Activated T-helper 1 cell treated with anti-CD3 and anti-CD28 coated beads, Interleukin-2, amount 50 U/mL, for 16 hours (primary cell): ENCODE measurements at regions not wholly inside any gene's neighbourhood (a gene's known extent, or its start where the extent isn't known, plus 50 kb on each side); places are given as distances from the start of the nearest gene placed in this dataset.

ENCODE experiments used
- DNase-seq, 2 donors: peaks; one replicate each; pipeline ENCODE4 v3.0.0-alpha.2; 2020; ENCODE audit warnings: low read depth in 1 of 2, low spot score in 1 of 2

DNA sequence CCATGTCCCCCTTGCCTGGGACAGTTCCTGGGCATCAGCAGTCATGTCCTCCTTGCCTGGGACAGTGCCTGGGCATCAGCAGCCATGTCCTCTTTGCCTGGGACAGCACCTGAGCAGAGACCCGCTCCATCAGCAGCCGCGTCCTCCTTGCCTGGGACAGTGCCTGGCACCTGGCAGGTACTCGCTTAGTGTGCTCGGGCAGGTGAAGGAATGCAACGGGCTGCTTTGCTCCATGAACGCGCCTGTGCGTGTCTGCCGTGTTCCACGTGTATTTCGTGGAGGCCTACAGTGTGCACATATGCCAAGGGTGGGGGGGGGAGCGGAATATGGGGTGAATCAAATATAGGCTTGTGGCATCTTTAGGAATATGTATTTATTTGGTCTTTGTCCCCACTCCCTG is 1490.7 kb downstream of the TBC1D22A start:
- DNase-seq = no peak

DNA sequence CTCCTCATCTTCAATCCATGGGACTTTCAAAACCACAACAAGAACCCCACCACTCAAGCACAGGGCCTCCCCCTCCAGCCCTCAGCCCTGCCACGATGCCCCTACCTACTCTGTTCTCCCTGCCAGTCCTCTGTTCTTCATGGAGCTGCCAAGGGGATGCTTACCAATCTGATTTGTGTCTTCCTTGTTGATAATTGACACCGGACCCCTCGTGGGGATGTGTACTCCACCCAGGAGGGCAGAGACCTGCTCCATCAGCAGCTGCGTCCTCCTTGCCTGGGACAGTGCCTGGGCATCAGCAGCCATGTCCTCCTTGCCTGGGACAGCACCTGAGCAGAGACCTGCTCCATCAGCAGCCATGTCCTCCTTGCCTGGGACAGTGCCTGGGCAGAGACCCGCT is 1489.2 kb downstream of the TBC1D22A start:
- no peak for DNase-seq

DNA sequence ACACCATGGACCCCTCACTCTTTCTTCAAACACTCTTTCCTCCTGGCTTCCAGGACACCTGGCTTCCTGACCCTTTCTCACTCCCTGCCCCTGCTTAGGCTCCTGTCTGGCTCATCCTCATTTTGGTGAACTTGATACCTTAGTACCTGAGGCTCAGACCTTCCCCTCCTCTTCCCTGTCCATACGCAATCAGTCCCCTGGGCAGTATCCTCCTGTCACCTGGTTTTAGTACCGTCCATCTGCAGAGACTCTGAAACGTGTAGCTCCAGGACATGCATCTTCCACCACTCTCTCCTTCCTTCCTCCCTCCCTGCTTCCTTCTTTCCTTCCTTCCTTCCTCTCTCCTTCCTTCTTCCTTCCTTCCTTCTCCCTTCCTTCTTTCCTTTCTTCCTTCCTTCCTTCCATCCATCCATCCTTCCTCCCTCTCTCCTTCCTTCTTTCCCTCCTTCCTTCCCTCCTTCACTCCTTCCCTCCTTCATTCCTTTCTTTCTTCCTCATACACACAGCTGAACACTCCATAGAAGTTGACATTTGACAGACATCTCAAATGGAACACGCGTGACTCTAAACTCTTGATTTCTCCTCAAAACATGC is 1488.6 kb downstream of the TBC1D22A start:
- no peak for DNase-seq

DNA sequence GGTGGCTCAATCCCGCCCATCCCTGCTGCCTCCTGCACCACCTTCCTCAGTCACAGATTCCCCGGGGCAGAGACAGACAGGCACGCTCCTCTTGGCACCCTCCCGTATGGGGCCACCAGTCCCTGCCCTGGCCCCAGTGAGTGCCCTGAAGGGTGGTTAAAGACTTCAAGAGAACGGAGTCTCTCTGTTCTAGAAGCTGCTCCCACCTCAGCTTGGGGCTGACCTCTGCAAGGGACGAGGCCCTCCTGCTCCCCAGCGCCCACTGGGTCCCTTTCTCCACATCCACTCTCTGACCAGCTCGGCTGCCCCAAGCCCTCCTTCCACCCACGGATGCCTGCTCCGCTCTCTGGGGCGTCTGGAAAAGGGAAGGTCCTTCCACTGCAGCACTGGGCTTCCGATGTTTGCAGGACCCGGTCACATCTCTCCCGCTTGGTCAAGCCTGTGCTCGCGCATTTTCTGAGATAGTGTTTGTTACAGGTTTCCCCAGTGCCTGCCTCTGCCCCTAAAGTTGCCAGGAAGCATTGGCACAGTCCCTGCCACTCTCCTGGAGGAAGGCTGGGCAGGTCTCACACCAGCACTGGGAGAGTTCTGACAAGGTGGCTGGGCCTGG is 1487.9 kb downstream of the TBC1D22A start:
- no peak for DNase-seq

DNA sequence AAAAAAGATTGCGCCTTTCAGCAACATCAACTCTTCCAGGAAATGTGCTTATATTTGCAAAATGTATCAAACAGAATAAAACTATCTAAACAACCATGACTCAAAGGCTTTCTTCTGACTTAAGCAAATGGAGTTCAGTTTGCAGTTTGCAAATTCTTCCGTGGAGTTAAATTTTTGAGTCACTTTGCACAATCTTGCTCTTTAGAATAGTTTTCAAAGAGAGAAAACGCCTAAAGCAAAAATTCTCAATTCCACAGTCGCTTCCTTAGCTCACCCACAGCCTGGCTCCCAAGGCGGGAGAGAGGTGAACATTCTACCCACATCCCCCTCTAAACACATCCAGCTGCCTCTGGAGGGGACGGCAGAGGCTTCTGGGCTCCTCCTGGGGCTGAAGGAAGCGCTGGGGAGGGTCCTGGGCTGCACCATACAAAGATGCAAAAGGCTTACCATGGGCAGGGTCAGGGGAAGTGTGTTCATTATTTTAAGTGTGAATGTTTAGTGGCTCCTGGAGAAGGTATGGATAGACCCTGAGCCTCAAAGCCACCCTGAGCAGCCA is 1487.3 kb downstream of the TBC1D22A start:
- DNase-seq = no peak

DNA sequence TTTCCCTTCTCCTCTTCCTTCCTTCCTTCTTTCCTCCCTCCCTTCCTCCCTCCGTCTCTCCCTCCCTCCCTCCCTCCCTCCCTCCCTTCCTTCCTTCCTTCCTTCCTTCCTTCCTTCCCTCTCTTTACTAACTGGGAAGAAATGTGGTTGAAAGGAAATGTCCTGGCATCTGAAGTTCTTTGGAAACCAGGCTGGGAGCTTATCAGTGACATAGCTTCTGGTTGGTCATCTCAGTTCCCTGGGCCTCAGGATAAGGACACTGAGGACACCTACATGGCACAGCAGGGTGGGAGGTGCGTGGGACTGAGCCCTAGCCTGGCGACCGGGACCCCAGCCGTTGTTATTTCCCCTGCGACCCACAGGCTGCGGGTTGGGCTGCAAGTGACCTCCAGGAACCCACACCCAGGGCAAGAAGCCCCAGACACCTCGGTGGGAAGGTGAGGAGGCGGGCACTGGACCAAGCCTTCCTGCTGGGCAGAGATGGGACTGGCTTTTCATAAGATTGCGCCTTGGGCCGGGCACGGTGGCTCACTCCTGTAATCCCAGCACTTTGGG is 1486.5 kb downstream of the TBC1D22A start:
- DNase-seq = no peak

DNA sequence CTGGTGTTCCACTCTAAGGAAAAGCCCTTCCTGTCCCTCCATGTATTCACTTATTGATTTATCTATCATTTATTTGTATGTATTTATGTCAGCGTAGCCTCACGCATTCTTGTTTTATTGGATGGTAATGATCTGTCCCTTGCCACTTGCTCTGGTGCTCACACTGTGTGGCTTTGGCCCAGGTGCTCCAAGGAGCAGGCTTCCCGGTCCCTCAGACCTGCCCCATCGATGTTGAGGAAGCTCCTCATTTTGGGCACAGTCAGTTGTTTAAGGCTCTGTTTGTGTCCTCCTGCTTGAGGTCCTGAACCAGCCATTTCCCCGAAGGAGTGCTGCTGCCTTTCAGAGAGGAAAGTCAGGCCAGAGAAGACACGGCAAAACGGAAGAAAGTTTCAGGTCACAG is 1485.4 kb downstream of the TBC1D22A start:
- DNase-seq = no peak

DNA sequence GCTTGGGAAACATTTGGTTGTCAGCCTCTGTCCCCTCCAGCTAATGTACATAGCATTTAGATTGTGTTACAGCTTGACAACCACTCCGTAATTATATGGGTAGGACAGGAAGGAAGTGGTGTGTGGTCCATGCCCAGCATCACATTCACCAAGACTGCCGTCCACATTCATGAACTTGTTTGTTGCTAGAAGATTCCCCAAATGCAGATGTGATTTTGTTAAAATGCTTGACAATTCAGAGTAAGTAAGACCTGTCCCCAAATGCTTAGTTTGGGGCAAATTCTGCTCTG is 1482.7 kb downstream of the TBC1D22A start:
- DNase-seq = no peak

DNA sequence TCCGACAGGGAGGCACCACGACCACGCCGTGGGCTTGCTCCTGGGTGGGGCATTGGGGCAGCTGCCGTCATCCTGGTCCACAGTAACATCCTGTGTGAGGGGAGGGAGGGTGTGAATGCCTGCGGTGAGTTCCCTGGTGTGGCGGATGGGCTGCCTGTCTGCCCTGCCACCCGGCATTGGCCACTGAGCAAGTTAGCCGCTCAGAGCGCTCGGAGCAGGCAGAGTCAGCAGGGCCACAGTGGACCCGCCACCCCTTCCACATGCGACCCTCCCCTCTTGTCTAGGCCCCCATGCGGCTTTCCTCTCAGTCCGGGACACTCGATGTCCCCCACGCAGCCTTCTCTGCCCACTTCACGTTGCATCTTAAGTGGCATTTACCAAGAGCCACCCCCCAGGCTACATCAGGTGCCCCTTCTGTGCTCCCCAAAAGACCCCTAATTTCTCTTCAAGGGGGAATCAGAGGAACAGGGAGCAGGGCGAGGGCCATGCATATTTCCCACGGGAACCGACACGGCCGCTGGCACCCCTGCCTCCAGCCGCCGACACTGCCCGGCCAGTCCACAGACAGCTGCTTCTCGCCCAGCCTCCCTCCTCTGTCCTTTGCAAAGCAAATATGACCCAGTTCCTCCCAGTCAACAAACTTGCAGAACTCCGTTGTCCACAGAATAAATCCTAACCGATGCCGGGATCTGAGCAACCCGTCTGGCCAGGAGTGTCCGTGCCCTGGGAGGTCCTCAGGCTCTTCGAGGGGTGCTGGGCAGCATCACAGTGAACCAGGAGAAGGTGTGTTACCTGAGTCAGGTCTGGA is 1482.1 kb downstream of the TBC1D22A start:
- DNase-seq = no peak

DNA sequence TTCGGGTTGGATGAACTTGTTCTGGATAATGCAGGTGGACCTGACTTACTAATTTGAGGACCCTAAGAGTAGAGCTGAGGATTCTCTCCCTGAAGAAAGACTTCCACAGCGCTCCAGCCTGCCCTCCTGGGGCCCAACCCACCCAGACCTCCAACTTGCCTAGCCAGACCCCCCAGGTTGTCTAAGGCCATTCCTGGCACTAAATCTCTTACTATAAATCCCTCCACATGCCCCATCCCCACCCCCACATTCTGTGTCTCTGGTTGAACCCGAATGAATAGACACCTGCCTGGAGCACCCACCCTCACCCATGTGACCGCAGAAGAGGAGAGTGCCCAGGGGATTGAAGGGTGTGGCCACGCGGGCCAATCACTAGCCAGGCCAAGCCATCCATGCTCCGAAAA is 1480.0 kb downstream of the TBC1D22A start:
- DNase-seq = no peak

DNA sequence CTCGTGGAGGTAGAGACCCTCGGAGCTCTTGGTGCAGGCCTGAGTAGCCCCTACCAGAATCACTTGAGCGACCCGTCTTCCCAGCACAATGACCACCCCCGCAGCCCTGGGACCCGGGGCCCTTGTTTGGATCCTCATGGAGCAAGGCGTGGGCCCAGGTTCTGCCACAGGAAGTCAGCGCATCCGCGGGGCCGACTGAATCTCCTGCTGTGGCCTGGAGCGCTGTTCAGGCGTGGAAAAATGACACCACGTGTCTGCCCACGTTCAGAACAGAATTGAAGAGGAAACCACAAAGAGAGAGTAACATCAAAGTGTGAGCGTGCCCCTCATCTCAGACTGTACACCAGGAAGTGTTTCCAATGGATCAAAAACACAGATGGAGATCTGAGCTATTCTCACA is 1479.2 kb downstream of the TBC1D22A start:
- DNase-seq = no peak

DNA sequence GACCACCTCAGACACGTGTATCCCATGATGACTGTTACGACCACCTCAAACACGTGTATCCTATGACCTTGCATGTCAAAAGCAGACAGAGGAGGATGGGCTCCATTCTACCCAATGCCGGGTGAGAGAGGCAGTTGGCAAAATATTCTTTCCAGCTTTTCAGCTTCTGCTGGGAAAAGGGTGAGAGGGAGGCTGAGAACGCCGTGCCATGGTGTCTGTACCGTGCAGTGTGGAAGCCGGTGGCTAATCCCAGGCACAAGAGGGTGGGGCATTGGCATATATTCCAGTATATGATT is 1478.4 kb downstream of the TBC1D22A start:
- DNase-seq = no peak

DNA sequence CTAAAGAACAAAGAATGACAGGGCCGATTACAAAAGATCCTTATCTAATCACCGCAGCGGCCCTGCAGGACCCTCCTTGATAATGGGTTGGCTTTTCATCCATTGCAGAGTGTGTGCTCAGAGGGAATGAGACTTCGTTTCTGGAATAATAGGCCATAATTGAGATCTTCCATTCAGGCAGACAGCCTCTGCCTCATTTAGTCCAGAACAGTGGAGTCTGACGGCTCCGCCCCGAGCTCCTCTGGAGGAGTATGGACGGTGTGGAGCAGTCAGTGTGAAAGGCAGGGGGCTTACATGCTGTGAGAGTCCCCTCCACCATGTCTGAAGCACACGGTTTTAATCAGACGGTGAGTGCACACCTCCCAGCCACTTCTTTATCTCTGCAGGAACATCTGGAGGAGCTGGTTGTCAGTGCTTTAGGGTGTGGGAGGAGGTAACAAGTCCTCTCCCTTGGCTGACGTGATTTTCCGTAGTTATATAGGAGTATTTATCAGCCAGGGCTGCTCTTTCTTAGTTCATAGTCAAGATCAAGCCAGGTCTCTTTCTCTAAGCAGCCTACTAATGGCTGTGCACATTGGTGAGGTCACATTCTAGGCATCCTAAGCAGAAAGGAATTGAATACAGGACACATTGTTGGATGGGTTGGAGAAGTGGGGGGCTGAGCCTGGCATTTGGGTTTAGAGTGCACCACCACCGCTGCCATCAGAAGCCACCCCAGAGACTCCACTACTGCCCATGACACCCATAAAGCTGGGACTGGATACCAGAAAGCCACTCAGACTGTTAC is 1477.9 kb downstream of the TBC1D22A start:
- DNase-seq = no peak

DNA sequence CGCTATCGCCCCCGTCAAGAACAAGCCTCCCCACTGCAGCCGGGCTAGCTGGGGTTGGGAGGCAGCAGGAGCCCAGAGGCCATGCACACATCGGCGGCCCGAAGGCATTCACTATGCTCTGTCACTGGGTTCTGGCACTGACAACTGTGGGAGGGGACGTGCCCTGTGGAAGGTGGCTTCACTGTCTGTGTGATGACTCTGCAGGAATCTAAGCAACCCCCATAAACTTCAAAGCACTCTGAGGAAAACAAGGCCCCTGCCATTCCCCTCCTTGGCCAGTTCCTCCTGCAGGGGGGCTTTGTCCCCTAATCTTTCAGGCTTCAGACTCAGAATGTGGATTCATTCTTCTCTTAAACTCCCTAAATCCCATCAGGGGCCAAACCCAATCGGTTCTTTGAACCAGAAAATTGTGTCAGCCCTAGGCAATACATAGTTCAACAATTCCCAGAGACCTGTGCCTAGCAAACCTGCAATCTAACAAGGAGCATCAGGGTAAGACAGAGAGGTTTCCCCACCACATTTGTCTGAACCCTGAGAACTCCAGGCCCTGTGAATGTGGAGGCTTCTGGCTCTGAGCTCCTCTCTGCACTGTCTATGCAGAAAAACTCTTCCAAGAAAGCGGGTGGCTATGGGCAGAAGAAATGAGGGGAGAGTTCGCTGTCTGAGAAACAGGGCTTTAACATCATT is 1477.2 kb downstream of the TBC1D22A start:
- DNase-seq = no peak

DNA sequence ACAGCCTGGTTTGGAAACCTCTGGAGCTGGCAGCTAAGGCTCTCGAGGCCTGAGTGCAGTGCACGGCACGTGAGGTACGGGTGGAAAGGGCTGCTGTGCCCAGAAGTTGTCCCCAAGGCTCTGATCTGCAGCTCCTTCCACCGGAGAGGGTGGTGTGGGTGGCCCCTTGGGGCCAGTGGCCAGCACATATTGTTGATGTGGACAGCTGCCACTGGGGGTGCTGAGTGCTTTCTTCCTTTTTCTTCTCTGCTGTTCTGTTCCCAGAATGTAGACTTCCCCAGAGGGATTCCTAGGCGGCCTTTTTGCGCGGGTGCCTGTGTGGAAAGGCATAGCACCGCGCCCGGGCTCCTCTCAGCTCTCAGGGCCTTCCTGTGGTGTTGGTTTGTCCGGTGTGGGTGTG is 1476.5 kb downstream of the TBC1D22A start:
- no peak for DNase-seq

DNA sequence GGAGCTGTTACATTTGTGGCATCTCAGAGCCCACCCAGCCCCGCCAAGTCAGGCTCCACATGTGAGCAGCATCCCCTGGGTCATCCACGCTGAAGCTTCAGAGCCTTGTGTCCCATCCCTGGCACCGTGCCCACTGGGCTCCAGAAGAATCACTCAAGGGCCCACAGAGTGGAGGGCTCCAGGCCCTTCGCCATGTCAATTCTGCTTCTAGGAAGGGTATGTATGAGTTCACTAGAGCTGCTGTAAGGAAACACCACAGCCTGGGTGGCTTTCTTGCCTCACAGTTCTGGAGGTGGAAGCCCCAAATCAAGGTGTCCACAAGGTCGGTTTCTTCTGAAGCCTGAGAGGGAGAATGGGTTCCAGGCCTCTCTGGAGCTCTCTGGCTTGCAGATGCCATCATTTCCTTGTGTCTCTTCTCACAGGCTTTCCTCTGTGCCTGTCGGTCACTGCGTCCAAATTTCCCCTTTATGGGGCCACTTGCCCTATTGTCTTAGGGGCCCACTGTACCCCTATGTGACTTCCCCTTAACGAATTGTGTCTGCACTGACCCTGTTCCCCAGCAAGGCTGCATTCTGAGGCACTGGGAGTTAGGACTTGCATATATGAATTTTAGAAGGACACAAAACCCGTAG is 1476.0 kb downstream of the TBC1D22A start:
- no peak for DNase-seq

DNA sequence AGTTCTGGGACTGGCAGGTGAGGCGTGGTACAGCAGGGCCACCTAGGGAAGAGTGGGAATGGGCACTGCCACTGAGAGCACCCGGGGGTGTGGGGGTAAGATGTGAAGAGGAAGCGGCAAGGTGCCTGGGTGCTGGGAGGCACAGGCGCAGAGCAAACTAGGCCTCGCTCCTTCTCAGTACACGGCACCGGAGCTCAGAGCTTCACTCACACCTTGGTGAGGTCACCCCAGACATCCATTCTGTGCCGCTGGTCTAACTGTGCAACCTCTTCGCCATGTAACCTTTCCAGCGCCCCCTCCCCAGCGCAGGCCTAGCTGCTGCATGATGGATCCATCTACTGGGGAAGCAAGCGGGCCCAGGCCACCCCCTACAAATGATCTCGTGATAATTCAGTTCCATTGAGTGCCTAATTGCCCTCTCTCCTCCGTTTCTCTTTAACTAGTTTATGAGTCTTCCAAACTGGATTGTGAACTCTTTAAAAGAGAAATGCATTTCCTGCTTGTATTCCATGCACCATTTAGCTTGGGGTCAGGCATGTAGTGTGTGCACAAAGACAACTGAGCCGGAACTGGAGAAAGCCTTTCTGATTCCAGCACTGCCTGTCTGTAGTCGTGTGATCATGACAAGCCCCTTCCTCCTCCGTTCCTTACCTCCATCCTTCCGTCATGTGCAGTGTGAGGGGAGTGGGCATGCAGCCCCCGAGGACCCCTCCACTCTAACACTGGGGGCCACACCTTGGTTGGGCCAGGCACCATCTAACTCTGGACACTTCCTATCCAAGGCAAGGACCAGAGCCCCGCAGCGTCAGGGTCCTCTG is 1475.2 kb downstream of the TBC1D22A start:
- DNase-seq = no peak

DNA sequence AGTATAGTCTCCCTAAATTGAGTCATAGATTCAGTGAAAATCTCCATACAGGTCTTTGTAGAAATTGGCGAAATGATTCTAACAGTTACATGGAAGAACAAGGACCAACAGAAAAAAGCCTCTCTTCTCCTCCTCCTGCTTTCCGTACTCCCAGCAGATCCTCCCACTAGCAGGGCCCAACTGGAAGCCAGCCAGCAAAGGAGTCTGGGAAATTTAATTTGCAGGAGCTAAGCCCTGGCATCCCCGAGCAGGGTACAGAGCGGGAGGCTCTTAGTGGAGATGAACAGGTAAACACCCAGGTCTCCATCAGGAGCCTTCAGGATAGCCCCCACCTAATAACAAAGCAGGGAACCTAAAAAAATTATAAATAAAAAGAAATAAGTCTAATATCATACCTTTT is 1473.8 kb downstream of the TBC1D22A start:
- DNase-seq = no peak

DNA sequence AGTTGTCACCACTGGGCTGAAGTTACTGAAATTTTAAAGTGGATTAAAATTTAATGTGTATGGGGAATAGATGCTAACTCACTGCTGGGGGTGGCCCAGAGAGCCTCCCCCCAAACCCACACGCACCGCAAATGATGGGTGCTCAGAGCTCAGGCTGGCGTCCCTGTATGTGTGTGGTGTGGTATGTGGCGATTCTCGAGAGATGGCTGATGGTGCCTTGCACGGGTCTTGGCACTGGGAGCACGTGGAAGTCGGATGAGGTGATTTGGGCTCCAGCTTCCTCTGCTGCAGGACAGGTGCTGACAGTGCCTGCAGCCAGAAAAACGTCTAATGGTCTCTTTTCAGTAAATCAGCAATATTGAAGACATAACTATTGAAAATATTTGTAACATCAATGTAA is 1473.3 kb downstream of the TBC1D22A start:
- no peak for DNase-seq

DNA sequence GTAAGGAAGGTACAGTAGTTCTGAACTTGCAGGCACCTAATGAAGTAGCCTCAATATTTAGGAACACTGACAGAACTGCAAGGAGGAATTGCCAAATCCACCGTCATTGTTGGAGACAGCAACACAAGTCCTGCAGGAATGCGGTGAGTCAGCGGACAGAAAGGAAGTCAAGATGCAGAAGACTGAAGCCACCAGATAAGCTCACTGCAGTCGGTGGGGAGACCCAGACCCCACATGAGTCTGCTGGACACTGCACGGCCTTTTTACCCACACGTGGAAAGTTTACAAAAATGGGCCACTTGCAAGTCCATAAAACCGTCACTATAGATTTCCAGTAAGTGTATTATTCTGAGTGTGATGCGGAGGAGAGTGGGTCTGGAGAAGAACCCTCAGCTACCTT is 1471.6 kb downstream of the TBC1D22A start:
- no peak for DNase-seq
